D721Med (cell line): ENCODE measurements at regions not wholly inside any gene's neighbourhood (a gene's known extent, or its start where the extent isn't known, plus 50 kb on each side); places are given as distances from the start of the nearest gene placed in this dataset.
"Not testable (repeated sequence)": the region's sequence is repeated elsewhere in the genome, so short reads cannot be mapped to it uniquely, and the experiment has no call there.

Experiments used
- DNase-seq: peaks from one replicate; pipeline ENCODE4 v3.0.0; 2011; ENCODE audit warnings: low spot score; ENCODE audit not compliant: insufficient read length
- FAIRE-seq: peaks from 2 replicates; lab custom pipeline; 2011; peaks lifted over from hg19 to GRCh38; lab: Jason Lieb, UNC
- TF ChIP-seq, protein P1 (sequence below): IDR thresholded peaks from 2 replicates; pipeline ENCODE4 v1.5.1; 2012; ENCODE audit warnings: mild to moderate bottlenecking, control low read depth; ENCODE audit not compliant: insufficient read depth; ENCODE audit errors: missing control alignments

- no peak for DNase-seq
- no peak for FAIRE-seq
- TF ChIP-seq, protein P1, sequence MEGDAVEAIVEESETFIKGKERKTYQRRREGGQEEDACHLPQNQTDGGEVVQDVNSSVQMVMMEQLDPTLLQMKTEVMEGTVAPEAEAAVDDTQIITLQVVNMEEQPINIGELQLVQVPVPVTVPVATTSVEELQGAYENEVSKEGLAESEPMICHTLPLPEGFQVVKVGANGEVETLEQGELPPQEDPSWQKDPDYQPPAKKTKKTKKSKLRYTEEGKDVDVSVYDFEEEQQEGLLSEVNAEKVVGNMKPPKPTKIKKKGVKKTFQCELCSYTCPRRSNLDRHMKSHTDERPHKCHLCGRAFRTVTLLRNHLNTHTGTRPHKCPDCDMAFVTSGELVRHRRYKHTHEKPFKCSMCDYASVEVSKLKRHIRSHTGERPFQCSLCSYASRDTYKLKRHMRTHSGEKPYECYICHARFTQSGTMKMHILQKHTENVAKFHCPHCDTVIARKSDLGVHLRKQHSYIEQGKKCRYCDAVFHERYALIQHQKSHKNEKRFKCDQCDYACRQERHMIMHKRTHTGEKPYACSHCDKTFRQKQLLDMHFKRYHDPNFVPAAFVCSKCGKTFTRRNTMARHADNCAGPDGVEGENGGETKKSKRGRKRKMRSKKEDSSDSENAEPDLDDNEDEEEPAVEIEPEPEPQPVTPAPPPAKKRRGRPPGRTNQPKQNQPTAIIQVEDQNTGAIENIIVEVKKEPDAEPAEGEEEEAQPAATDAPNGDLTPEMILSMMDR = no peak
Observed at GRCh38 chr1:60668585-60668984, 413.8 kb upstream of the NFIA start.

GRCh38 chr1:60665311-60665710, 417.1 kb upstream of the NFIA start:
- TF ChIP-seq, protein P1 = no peak
- DNase-seq (no peak), FAIRE-seq (no peak)

DNA sequence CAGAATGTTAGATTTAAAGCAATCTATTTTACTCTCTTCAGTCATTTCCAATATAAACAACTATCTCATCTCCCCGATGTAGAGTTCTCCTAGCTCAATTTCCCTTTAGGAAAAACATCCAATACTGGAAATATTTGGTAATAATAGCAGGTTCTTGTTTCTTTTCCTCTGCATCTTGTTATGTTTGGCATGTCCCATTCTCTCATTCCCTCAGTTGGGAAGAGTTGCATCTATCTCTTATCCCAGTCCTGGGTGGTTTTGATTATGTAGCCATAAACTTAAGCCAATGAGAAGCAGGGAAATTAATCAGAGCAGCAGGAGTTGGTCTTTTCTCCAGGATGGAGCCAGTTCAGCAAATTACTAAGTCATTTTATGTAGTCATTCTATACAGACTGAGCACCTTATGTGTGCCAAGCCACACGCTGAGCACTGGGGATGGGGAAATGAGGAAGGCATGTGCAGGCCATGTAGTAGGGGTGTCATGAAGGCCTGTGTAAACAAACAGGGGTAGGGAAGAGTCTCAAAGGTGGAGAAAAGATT, 418.2 kb upstream of the NFIA start:
- DNase-seq = no peak
- no peak for FAIRE-seq
- TF ChIP-seq, protein P1 = no peak

DNA sequence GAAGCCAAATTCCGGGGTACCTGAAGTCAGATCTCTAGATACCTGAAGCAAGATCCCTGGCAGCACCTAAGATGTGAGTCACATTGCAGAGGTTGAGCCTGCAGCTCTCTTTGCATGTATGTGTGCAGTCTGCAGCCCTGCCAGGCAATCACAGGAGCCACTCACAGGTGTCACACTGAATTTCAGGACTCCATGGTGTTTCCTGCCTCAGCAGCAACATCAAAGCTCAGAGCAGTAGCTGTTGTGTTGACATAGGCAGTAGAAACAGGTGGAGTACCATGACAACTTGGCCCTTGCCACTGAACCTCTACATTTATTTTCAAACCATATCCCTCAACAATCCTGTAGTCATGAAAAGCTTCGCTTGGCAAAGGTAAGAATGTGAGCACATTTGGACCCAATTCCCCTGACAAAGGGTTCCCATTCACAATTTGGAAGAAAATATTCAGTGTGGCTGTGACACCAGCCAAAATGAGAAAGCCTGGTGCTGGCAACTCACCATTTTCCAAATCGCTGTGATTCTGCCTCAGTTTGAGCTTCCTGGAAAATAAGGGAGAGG, 419.8 kb upstream of the NFIA start:
- TF ChIP-seq, protein P1 = no peak
- DNase-seq (no peak), FAIRE-seq (no peak)

- FAIRE-seq (no peak), DNase-seq (no peak)
Observed at GRCh38 chr1:60657926-60658325, 424.4 kb upstream of the NFIA start.

DNA sequence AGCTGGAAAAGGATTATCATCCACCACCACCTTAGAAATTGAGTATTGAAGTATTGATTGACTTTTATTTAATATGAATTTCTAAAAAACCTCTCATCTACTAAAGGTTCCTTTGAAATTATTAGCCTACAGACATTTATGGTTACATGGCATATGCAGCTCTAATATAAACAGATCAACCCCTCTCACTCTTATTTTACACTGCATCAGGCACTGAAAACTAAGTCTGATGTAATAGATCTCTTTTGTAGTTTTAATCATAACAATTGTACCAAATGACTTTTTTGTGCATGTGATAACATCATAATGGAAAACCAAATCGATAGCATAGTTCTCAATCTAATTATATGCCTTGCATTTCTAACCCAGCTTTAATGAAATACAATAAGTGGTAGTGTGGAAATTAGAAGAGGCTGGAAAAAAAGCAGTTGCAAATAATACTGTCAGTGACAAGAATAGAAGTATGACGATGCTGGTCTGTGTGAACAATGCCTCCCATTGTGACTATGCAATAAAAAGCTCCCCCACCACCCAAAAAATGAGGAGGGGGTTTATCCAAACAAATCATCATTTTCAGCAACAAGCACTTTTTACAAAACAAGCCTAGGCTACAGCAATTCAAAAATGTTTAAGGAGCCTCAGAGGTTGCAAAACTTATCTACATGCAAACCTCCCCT, 426.5 kb upstream of the NFIA start:
- FAIRE-seq = no peak
- TF ChIP-seq, protein P1 = no peak
- DNase-seq = no peak

More at GRCh38 chr1:60657926-60658325, 424.4 kb upstream of the NFIA start:
- TF ChIP-seq, protein P1 = no peak

DNA sequence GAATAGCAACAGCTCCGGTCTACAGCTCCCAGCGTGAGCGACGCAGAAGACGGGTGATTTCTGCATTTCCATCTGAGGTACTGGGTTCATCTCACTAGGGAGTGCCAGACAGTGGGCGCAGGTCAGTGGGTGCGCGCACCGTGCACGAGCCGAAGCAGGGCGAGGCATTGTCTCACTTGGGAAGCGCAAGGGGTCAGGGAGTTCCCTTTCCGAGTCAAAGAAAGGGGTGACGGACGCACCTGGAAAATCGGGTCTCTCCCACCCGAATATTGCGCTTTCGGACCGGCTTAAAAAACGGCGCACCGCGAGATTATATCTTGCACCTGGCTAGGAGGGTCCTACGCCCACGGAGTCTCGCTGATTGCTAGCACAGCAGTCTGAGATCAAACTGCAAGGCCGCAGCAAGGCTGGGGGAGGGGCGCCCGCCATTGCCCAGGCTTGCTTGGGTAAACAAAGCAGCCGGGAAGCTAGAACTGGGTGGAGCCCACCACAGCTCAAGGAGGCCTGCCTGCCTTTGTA, 442.3 kb upstream of the NFIA start:
- DNase-seq, FAIRE-seq: not testable (repeated sequence)
